H1 (cell line): ENCODE measurements at regions not wholly inside any gene's neighbourhood (a gene's known extent, or its start where the extent isn't known, plus 50 kb on each side); places are given as distances from the start of the nearest gene placed in this dataset.

Experiments
- BACH1 ChIP-seq: IDR thresholded peaks from 2 replicates; pipeline ENCODE4 v1.6.1; 2012; ENCODE audit warnings: low read length, improper control_type of control experiment
- RNF2 ChIP-seq: fragments of 200-900, 300-1000 bp; sonication (generic); IDR thresholded peaks from 2 replicates; pipeline ENCODE4 v1.7.1; 2016; ENCODE audit warnings: borderline replicate concordance, low read depth, mild to moderate bottlenecking, antibody characterized with exemption, low read length; ENCODE audit not compliant: poor library complexity, severe bottlenecking; ENCODE audit errors: missing control alignments
- RXRA ChIP-seq: IDR thresholded peaks from 2 replicates; pipeline ENCODE4 v1.6.1; 2011; ENCODE audit warnings: low read depth, mild to moderate bottlenecking, low read length, moderate library complexity; ENCODE audit not compliant: insufficient read depth
- TAF1 ChIP-seq: IDR thresholded peaks from 2 replicates; pipeline ENCODE4 v1.6.1; 2011; ENCODE audit warnings: mild to moderate bottlenecking, low read depth, low read length

DNA sequence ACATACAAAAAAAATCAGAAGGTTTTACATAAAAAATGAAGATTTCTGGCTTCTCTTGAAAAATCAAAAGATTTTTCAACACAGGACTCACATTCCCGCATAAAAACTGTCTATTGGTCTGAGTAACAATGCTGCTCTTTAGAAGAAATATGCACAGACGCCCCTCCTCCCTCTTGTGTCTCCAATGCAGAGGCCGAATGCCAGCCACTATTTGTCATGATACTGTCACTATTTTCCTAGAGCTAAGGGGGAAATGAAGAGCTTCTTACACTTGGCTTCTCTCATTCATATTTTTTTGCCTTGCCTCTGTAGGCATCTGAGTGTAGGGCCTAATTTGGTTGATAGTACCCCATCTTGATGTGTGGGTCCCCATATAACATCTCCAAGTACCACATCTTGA is 98.0 kb downstream of the BBS10 start (continued):
- TF ChIP-seq TAF1, result no peak
- no peak for TF ChIP-seq RXRA
- no peak for TF ChIP-seq BACH1
- TF ChIP-seq RNF2, result no peak
